Stimulated activated CD8-positive, alpha-beta memory T cell treated with anti-CD3 and anti-CD28 coated beads, Interleukin-7, amount 100 ng/mL, for 4 hours (primary cell): ENCODE measurements at regions not wholly inside any gene's neighbourhood (a gene's known extent, or its start where the extent isn't known, plus 50 kb on each side); places are given as distances from the start of the nearest gene placed in this dataset.
"Not testable (repeated sequence)": the region's sequence is repeated elsewhere in the genome, so short reads cannot be mapped to it uniquely, and the experiment has no call there.

ENCODE experiments used
- DNase-seq, 2 donors: peaks; one replicate each; pipeline ENCODE4 v3.0.0-alpha.2; 2020; ENCODE audit warnings: low read depth in 2 of 2

GRCh38 chr4:13678186-13678924 lies 50.8 kb upstream of the BOD1L1 start:
- DNase-seq = no peak

- no peak for DNase-seq
These were observed 54.0 kb upstream of the BOD1L1 start for GRCh38 chr4:13681570-13681969.

GRCh38 chr4:13694256-13694655 lies 66.7 kb upstream of the BOD1L1 start:
- DNase-seq = no peak

- DNase-seq = no peak
These were observed 70.8 kb upstream of the BOD1L1 start for GRCh38 chr4:13698296-13698695.

GRCh38 chr4:13700021-13700857 lies 72.7 kb upstream of the BOD1L1 start:
- no peak for DNase-seq

GRCh38 chr4:13700858-13701140 lies 73.3 kb upstream of the BOD1L1 start:
- DNase-seq = not testable (repeated sequence)

GRCh38 chr4:13701937-13702446 lies 74.5 kb upstream of the BOD1L1 start:
- no peak for DNase-seq

GRCh38 chr4:13703096-13703495 lies 75.6 kb upstream of the BOD1L1 start:
- DNase-seq = no peak

GRCh38 chr4:13704035-13704434 lies 76.5 kb upstream of the BOD1L1 start:
- DNase-seq = no peak

- DNase-seq = no peak
These were observed 77.2 kb upstream of the BOD1L1 start for GRCh38 chr4:13704761-13705160.

- DNase-seq = no peak
These were observed 78.1 kb upstream of the BOD1L1 start for GRCh38 chr4:13705521-13706041.

- no peak for DNase-seq
These were observed 78.6 kb upstream of the BOD1L1 start for GRCh38 chr4:13706120-13706519.

GRCh38 chr4:13706716-13707115 lies 79.2 kb upstream of the BOD1L1 start:
- no peak for DNase-seq

GRCh38 chr4:13710246-13710885 lies 82.8 kb upstream of the BOD1L1 start:
- DNase-seq = no peak

GRCh38 chr4:13711233-13711785 lies 83.8 kb upstream of the BOD1L1 start:
- DNase-seq = no peak

- no peak for DNase-seq
These were observed 94.4 kb upstream of the BOD1L1 start for GRCh38 chr4:13721894-13722293.

- DNase-seq = no peak
These were observed 95.1 kb upstream of the BOD1L1 start for GRCh38 chr4:13722649-13723048.

- no peak for DNase-seq
These were observed 101.2 kb upstream of the BOD1L1 start for GRCh38 chr4:13728761-13729160.

- DNase-seq = no peak
These were observed 103.5 kb upstream of the BOD1L1 start for GRCh38 chr4:13731019-13731418.

GRCh38 chr4:13733817-13734216 lies 106.3 kb upstream of the BOD1L1 start:
- DNase-seq = no peak

- no peak for DNase-seq
These were observed 123.1 kb upstream of the BOD1L1 start for GRCh38 chr4:13750594-13750993.

GRCh38 chr4:13761581-13761980 lies 134.1 kb upstream of the BOD1L1 start:
- DNase-seq = not testable (repeated sequence)
